ENCODE measurements at regions not wholly inside any gene's neighbourhood (a gene's known extent, or its start where the extent isn't known, plus 50 kb on each side); places are given as distances from the start of the nearest gene placed in this dataset.

DNA sequence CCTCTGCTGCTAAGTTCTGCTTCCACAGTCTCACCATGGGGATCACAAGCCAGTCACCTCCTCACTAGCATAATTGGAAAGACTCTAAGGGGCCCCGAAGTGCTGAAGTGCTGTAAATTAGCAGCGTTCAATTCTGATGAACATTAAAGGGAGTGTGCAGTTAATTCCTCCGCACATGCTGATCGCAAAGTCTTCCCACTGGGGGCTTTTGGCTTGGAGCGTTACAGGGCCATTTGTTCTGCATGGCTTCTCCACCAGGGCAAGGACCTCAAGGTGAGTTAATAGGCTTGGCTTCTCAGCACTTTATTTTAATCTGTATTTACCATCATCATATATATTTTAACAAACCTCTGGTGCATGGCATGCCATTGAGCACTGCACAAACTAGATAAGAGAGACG is 216.3 kb upstream of the PARD3B start:
- Histone ChIP-seq H3K9me3 (ENCODE audit: insufficient read depth, low read length) (no peaks in the 10 kb centered on the region), H3K79me2 (ENCODE audit: insufficient read depth, low read length) (no peaks in the 10 kb centered on the region), H3K9me2 (replicated peaks; ENCODE audit: insufficient read depth, low read length) (no peaks in the 10 kb centered on the region), H4K20me1 (ENCODE audit: low read depth, low read length) (no peaks in the 10 kb centered on the region), H3K36me3 (ENCODE audit: low read length) (no peaks in the 10 kb centered on the region), H3K4me2 (ENCODE audit: low read depth, low read length, poor library complexity, severe bottlenecking) (no peak overlapping the region), H3K4me3 (ENCODE audit: insufficient read depth, low read length, poor library complexity, severe bottlenecking) (no peak overlapping the region), H3F3A (ENCODE audit: insufficient read depth) (no peaks in the 10 kb centered on the region), H3K27me3 (ENCODE audit: low read length) (no peaks in the 10 kb centered on the region), H3K27ac (ENCODE audit: low read depth, low read length) (no peak overlapping the region), H3K9ac (ENCODE audit: low read length) (no peak overlapping the region), H2AFZ (ENCODE audit: low read depth, low read length, severe bottlenecking) (no peak overlapping the region)
- no peak for TF ChIP-seq EZH2phosphoT487 (conservative IDR thresholded peaks at IDR 0.05; ENCODE audit: low read length)

DNA sequence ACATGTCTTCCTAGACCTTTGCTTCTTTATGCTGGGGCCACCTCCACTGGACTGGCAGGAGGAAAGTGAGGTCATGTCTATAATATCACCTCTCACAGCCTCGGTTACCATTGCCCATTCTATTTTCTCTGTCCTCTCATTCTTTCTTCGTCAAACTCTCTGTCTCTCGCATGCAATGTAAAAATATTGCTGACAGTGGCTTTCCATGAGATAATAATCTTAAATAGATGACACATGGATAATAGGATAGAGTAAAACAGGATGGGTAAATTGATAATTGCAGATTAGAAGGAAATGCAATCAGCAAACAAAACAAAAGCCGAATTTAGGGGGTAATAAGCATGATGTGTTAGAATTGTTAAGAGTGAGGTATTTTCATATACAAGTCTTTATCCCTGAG is 215.7 kb upstream of the PARD3B start:
- H3K4me2 ChIP-seq (ENCODE audit: low read depth, low read length, poor library complexity, severe bottlenecking) = no peak overlapping the region
- no peaks in the 10 kb centered on the region for H3F3A ChIP-seq (ENCODE audit: insufficient read depth)
- H3K79me2 ChIP-seq (ENCODE audit: insufficient read depth, low read length) = no peaks in the 10 kb centered on the region
- no peak overlapping the region for H3K27ac ChIP-seq (ENCODE audit: low read depth, low read length)
- no peaks in the 10 kb centered on the region for H3K27me3 ChIP-seq (ENCODE audit: low read length)
- no peaks in the 10 kb centered on the region for H4K20me1 ChIP-seq (ENCODE audit: low read depth, low read length)
- no peak overlapping the region for H3K9ac ChIP-seq (ENCODE audit: low read length)
- H3K4me3 ChIP-seq (ENCODE audit: insufficient read depth, low read length, poor library complexity, severe bottlenecking) = no peak overlapping the region
- TF ChIP-seq, protein P1, sequence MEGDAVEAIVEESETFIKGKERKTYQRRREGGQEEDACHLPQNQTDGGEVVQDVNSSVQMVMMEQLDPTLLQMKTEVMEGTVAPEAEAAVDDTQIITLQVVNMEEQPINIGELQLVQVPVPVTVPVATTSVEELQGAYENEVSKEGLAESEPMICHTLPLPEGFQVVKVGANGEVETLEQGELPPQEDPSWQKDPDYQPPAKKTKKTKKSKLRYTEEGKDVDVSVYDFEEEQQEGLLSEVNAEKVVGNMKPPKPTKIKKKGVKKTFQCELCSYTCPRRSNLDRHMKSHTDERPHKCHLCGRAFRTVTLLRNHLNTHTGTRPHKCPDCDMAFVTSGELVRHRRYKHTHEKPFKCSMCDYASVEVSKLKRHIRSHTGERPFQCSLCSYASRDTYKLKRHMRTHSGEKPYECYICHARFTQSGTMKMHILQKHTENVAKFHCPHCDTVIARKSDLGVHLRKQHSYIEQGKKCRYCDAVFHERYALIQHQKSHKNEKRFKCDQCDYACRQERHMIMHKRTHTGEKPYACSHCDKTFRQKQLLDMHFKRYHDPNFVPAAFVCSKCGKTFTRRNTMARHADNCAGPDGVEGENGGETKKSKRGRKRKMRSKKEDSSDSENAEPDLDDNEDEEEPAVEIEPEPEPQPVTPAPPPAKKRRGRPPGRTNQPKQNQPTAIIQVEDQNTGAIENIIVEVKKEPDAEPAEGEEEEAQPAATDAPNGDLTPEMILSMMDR (IDR thresholded peaks at IDR 0.05; ENCODE audit: insufficient read depth, low read length, poor library complexity, severe bottlenecking) = no peak
- TF ChIP-seq EZH2phosphoT487 (conservative IDR thresholded peaks at IDR 0.05; ENCODE audit: low read length) = no peak
- H2AFZ ChIP-seq (ENCODE audit: low read depth, low read length, severe bottlenecking) = no peak overlapping the region
- no peaks in the 10 kb centered on the region for H3K9me2 ChIP-seq (replicated peaks; ENCODE audit: insufficient read depth, low read length)
- H3K9me3 ChIP-seq (ENCODE audit: insufficient read depth, low read length) = no peaks in the 10 kb centered on the region
- no peaks in the 10 kb centered on the region for H3K36me3 ChIP-seq (ENCODE audit: low read length)

DNA sequence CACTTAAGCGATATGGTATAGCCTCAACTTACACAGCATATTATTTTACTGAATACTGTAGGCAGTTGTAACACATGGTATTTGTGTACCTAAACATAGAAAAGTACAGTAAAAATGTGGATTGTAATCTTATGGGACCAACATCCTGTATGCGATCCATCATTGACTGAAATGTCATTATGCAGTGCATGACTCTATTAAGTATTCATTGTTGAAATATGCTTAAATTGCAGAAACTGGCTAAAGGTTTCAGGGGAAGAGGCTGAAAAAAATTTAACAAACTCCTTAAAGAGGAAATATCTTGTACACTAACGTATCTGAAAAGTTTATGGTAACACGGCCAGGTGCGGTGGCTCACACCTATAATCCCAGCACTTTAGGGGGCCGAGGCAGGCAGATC is 214.1 kb upstream of the PARD3B start:
- Histone ChIP-seq H3F3A (ENCODE audit: insufficient read depth) (no peaks in the 10 kb centered on the region), H3K79me2 (ENCODE audit: insufficient read depth, low read length) (no peaks in the 10 kb centered on the region), H4K20me1 (ENCODE audit: low read depth, low read length) (no peaks in the 10 kb centered on the region), H3K4me3 (ENCODE audit: insufficient read depth, low read length, poor library complexity, severe bottlenecking) (no peak overlapping the region), H3K4me2 (ENCODE audit: low read depth, low read length, poor library complexity, severe bottlenecking) (no peak overlapping the region), H3K36me3 (ENCODE audit: low read length) (no peaks in the 10 kb centered on the region), H3K27ac (ENCODE audit: low read depth, low read length) (no peak overlapping the region), H3K9me3 (ENCODE audit: insufficient read depth, low read length) (no peaks in the 10 kb centered on the region), H3K27me3 (ENCODE audit: low read length) (no peaks in the 10 kb centered on the region), H3K9ac (ENCODE audit: low read length) (no peak overlapping the region), H2AFZ (ENCODE audit: low read depth, low read length, severe bottlenecking) (no peak overlapping the region), H3K9me2 (replicated peaks; ENCODE audit: insufficient read depth, low read length) (no peaks in the 10 kb centered on the region)
- TF ChIP-seq, protein P1 (IDR thresholded peaks at IDR 0.05; ENCODE audit: insufficient read depth, low read length, poor library complexity, severe bottlenecking) = no peak
- no peak for TF ChIP-seq EZH2phosphoT487 (conservative IDR thresholded peaks at IDR 0.05; ENCODE audit: low read length)

DNA sequence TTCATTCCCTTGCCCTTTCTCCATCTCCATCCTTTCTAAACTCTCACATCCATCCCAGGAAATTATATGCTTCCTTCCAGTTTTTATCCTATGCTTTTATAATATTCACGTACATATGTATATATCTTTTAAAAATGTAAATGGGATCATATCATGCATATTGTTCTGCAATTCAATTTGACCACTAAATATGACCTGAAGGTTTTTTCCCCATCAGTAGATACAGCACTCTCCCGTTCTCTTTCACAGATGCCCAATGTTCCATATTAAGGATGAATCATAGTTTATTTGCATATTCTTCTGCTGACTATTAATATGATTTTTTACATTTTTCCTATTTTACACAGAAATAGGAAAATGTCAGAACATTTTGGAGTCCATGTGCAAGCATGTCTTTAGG is 213.3 kb upstream of the PARD3B start:
- no peak for TF ChIP-seq EZH2phosphoT487 (conservative IDR thresholded peaks at IDR 0.05; ENCODE audit: low read length)
- TF ChIP-seq, protein P1 (IDR thresholded peaks at IDR 0.05; ENCODE audit: insufficient read depth, low read length, poor library complexity, severe bottlenecking) = no peak
- no peak overlapping the region for H3K4me2 ChIP-seq (ENCODE audit: low read depth, low read length, poor library complexity, severe bottlenecking)
- H3F3A ChIP-seq (ENCODE audit: insufficient read depth) = no peaks in the 10 kb centered on the region
- no peaks in the 10 kb centered on the region for H3K9me3 ChIP-seq (ENCODE audit: insufficient read depth, low read length)
- H3K36me3 ChIP-seq (ENCODE audit: low read length) = no peaks in the 10 kb centered on the region
- H3K27ac ChIP-seq (ENCODE audit: low read depth, low read length) = no peak overlapping the region
- H3K27me3 ChIP-seq (ENCODE audit: low read length) = no peaks in the 10 kb centered on the region
- no peaks in the 10 kb centered on the region for H3K79me2 ChIP-seq (ENCODE audit: insufficient read depth, low read length)
- H3K9me2 ChIP-seq (replicated peaks; ENCODE audit: insufficient read depth, low read length) = no peaks in the 10 kb centered on the region
- H4K20me1 ChIP-seq (ENCODE audit: low read depth, low read length) = no peaks in the 10 kb centered on the region
- no peak overlapping the region for H3K4me3 ChIP-seq (ENCODE audit: insufficient read depth, low read length, poor library complexity, severe bottlenecking)
- H3K9ac ChIP-seq (ENCODE audit: low read length) = no peak overlapping the region
- H2AFZ ChIP-seq (ENCODE audit: low read depth, low read length, severe bottlenecking) = no peak overlapping the region
